HCT116 (cell line): ENCODE measurements at regions not wholly inside any gene's neighbourhood (a gene's known extent, or its start where the extent isn't known, plus 50 kb on each side); places are given as distances from the start of the nearest gene placed in this dataset.

ENCODE experiments used
- ATAC-seq: fragments of 200-7000 bp; cut with Tn5 transposase; 2 replicates; pipeline ENCODE4 v1.9.1; 2020; ENCODE audit warnings: mild to moderate bottlenecking, moderate library complexity
- BruUV-seq: library from RNA; stranded (reverse); fragments of 400-500 nt; replicated peaks from 2 replicates; lab custom pipeline; 2021; lab: Mats Ljungman, UMichigan
- CTCF ChIA-PET: fragments of 300-600 bp; sonication (Branson Sonifier 250); formaldehyde crosslinking; loops from one replicate; lab custom pipeline; 2021; ENCODE audit warnings: antibody characterized with exemption; lab: Charles Lee
- POLR2A ChIA-PET: fragments of 300-600, 350-600 bp; sonication (Branson Sonifier 250); formaldehyde crosslinking; loops from one replicate; lab custom pipeline; 2021; ENCODE audit warnings: antibody characterized with exemption; lab: Charles Lee
- RAD21 ChIA-PET, 2 experiments: fragments of 300-600 bp; sonication (Branson Sonifier 250); formaldehyde crosslinking; loops; one replicate each; lab custom pipeline; 2023; ENCODE audit warnings: low total read pairs in 2 of 2; ENCODE audit not compliant: uncharacterized antibody in 2 of 2, unreplicated experiment in 2 of 2, low non-redundant PET in 1 of 2; lab: Charles Lee
- DNase-seq: peaks from one replicate; pipeline ENCODE4 v3.0.0-alpha.2; 2010; ENCODE audit warnings: low read depth, low spot score
- H2AFZ ChIP-seq: fragments of 200-600 bp; shearing (Covaris generic), sonication (generic); 2 replicates; pipeline ENCODE4 v1.6.1; 2017; ENCODE audit warnings: low read depth, mixed run types, mixed read lengths, antibody characterized with exemption, low read length; ENCODE audit not compliant: poor library complexity, severe bottlenecking
- H3K27ac ChIP-seq: 2 replicates; pipeline ENCODE4 v1.5.1; 2012; ENCODE audit warnings: low read depth, low read length
- H3K27me3 ChIP-seq: fragments of 200-600 bp; sonication (generic); 2 replicates; pipeline ENCODE4 v1.6.1; 2016; ENCODE audit warnings: mixed run types, low read length, mixed read lengths; ENCODE audit not compliant: insufficient read depth
- H3K36me3 ChIP-seq, 2 experiments: fragments of 200-500 bp in 1 of 2; fragments of 200-600 bp in 1 of 2; sonication (Bioruptor generic) in 1 of 2; sonication (generic) in 1 of 2; 2 replicates each; pipeline versions ENCODE4 v1.5.1 to v1.6.1; 2014 to 2016; ENCODE audit warnings: low read length in 2 of 2, inconsistent platforms in 1 of 2, mixed read lengths in 1 of 2, mixed run types in 1 of 2; ENCODE audit not compliant: insufficient read depth in 2 of 2, control insufficient read depth in 1 of 2
- H3K4me1 ChIP-seq, 2 experiments: fragments of 200-600 bp in 1 of 2; sonication (generic) in 1 of 2; 2 replicates each; pipeline versions ENCODE4 v1.5.1 to v1.6.1; 2012 to 2017; ENCODE audit warnings: low read length in 2 of 2, inconsistent platforms in 1 of 2, mild to moderate bottlenecking in 1 of 2, mixed read lengths in 1 of 2, mixed run types in 1 of 2, moderate library complexity in 1 of 2; ENCODE audit not compliant: insufficient read depth in 2 of 2, control insufficient read depth in 1 of 2
- H3K4me2 ChIP-seq: fragments of 200-600 bp; sonication (generic); 2 replicates; pipeline ENCODE4 v1.6.1; 2017; ENCODE audit warnings: mixed run types, low read length, mixed read lengths
- H3K4me3 ChIP-seq, 2 experiments: fragments of 200-600 bp in 1 of 2; sonication (generic) in 1 of 2; replicated peaks in 1 of 2; 2 replicates each; pipeline ENCODE4 v1.5.1; 2011 to 2016; ENCODE audit warnings: low read length in 2 of 2, control low read depth in 1 of 2, low read depth in 1 of 2, mild to moderate bottlenecking in 1 of 2, mixed read lengths in 1 of 2, mixed run types in 1 of 2
- H3K79me2 ChIP-seq: fragments of 200-600 bp; sonication (generic); 2 replicates; pipeline ENCODE4 v1.6.1; 2017; ENCODE audit warnings: mild to moderate bottlenecking, mixed run types, low read length, moderate library complexity, mixed read lengths; ENCODE audit not compliant: insufficient read depth
- H3K9ac ChIP-seq: fragments of 200-600 bp; sonication (generic); 2 replicates; pipeline ENCODE4 v1.6.1; 2016; ENCODE audit warnings: low read length, mixed read lengths
- H3K9me2 ChIP-seq: fragments of 200-600 bp; sonication (generic), shearing (Covaris generic); 2 replicates; pipeline ENCODE4 v1.6.1; 2017; ENCODE audit warnings: mixed run types, mild to moderate bottlenecking, moderate library complexity; ENCODE audit not compliant: insufficient read depth
- H3K9me3 ChIP-seq, 2 experiments: fragments of 200-500 bp in 1 of 2; fragments of 200-600 bp in 1 of 2; sonication (Bioruptor generic) in 1 of 2; sonication (generic) in 1 of 2; 2 replicates each; pipeline ENCODE4 v1.6.1; 2014 to 2017; ENCODE audit warnings: low read length in 2 of 2, mixed read lengths in 2 of 2, inconsistent platforms in 1 of 2, low read depth in 1 of 2, mild to moderate bottlenecking in 1 of 2, mixed run types in 1 of 2, moderate library complexity in 1 of 2; ENCODE audit not compliant: control insufficient read depth in 1 of 2, insufficient read depth in 1 of 2
- H4K20me1 ChIP-seq: fragments of 200-600 bp; sonication (generic), shearing (Covaris generic); 2 replicates; pipeline ENCODE4 v1.6.1; 2017; ENCODE audit warnings: mixed run types, mild to moderate bottlenecking, moderate library complexity; ENCODE audit not compliant: insufficient read depth
- ATF3 ChIP-seq: IDR thresholded peaks from 2 replicates; pipeline ENCODE4 v1.6.1; 2012
- CBX3 ChIP-seq: IDR thresholded peaks from 2 replicates; pipeline ENCODE4 v1.6.1; 2012; ENCODE audit warnings: low read depth
- CTCF ChIP-seq, 3 experiments: fragments of 200-600 bp in 1 of 3; sonication (generic) in 1 of 3; IDR thresholded peaks in 2 of 3; conservative IDR thresholded peaks in 1 of 3; 2 replicates each; pipeline ENCODE4 v1.5.1; 2012 to 2017; ENCODE audit warnings: low read depth in 2 of 3, low read length in 2 of 3, antibody characterized with exemption in 1 of 3, borderline replicate concordance in 1 of 3, control low read depth in 1 of 3, mild to moderate bottlenecking in 1 of 3, mixed read lengths in 1 of 3, mixed run types in 1 of 3, moderate library complexity in 1 of 3; ENCODE audit not compliant: insufficient read depth in 1 of 3
- EGR1 ChIP-seq: IDR thresholded peaks from 2 replicates; pipeline ENCODE4 v1.6.1; 2012; ENCODE audit warnings: low read depth
- EZH2 ChIP-seq: fragments of 200-600 bp; sonication (generic); IDR thresholded peaks from 2 replicates; pipeline ENCODE4 v1.6.1; 2017; ENCODE audit warnings: antibody characterized with exemption, mixed run types
- EZH2phosphoT487 ChIP-seq: fragments of 200-600 bp; IDR thresholded peaks from 2 replicates; pipeline ENCODE4 v1.6.1; 2018; ENCODE audit warnings: antibody characterized with exemption, borderline replicate concordance
- FOSL1 ChIP-seq: IDR thresholded peaks from 2 replicates; pipeline ENCODE4 v1.6.1; 2012; ENCODE audit warnings: low read depth
- JUND ChIP-seq: IDR thresholded peaks from 2 replicates; pipeline ENCODE4 v1.6.1; 2012
- MAX ChIP-seq: IDR thresholded peaks from 2 replicates; pipeline ENCODE4 v1.6.1; 2012
- POLR2AphosphoS5 ChIP-seq: IDR thresholded peaks from 2 replicates; pipeline ENCODE4 v1.6.1; 2011; ENCODE audit warnings: mild to moderate bottlenecking, low read depth, low read length, moderate library complexity
- REST ChIP-seq: IDR thresholded peaks from 2 replicates; pipeline ENCODE4 v1.6.1; 2012; ENCODE audit warnings: low read depth
- SP1 ChIP-seq: IDR thresholded peaks from 2 replicates; pipeline ENCODE4 v1.6.1; 2012; ENCODE audit warnings: low read depth
- SRF ChIP-seq: IDR thresholded peaks from 2 replicates; pipeline ENCODE4 v1.6.1; 2012; ENCODE audit warnings: low read depth
- TCF7L2 ChIP-seq: IDR thresholded peaks from 2 replicates; pipeline ENCODE4 v1.7.0; 2011; ENCODE audit warnings: borderline replicate concordance, inconsistent platforms; ENCODE audit not compliant: insufficient read depth, insufficient read length; ENCODE audit errors: extremely low read depth
- ZFX ChIP-seq: fragments of 450-650 bp; IDR thresholded peaks from 2 replicates; pipeline ENCODE4 v1.6.1; 2017
- ZNF274 ChIP-seq: fragments of 200-500 bp; sonication (Bioruptor generic); IDR thresholded peaks from 2 replicates; pipeline ENCODE4 v1.6.1; 2014; ENCODE audit warnings: mild to moderate bottlenecking, low read depth, low read length, inconsistent platforms
- intact Hi-C: fragments of 100-400 bp; cut with micrococcal nuclease; formaldehyde crosslinking; loops from 2 replicates; pipeline ENCODE4 v1.10.0; 2022

GRCh38 chr18:77505499-77505898, 255.9 kb downstream of the GALR1 start:
- intact Hi-C loops, result no loop called here
- no peak overlapping the region for H3K27ac ChIP-seq
- TF ChIP-seq FOSL1 (no peak), CBX3 (no peak), EGR1 (no peak)
- CTCF ChIA-PET, result no interaction called here
- DNase-seq, result no peak
- no peaks in the 10 kb centered on the region for H3K4me1 ChIP-seq
- ATAC-seq, result no peak
- H3K9ac ChIP-seq, result no peak overlapping the region
- H2AFZ ChIP-seq, result no peak overlapping the region
- H3K4me2 ChIP-seq, result no peak overlapping the region
- H3K4me3 ChIP-seq, result no peak overlapping the region
- no peaks in the 10 kb centered on the region for H3K79me2 ChIP-seq
- RAD21 ChIA-PET, result no interaction called here
- H3K36me3 ChIP-seq, result no peaks in the 10 kb centered on the region
- H4K20me1 ChIP-seq, result no peaks in the 10 kb centered on the region
- no peaks in the 10 kb centered on the region for H3K27me3 ChIP-seq
- H3K9me2 ChIP-seq, result no peaks in the 10 kb centered on the region
- no peaks in the 10 kb centered on the region for H3K9me3 ChIP-seq
- POLR2A ChIA-PET, result no interaction called here
- no TSS peak for BruUV-seq

- Histone ChIP-seq H3K36me3 (no peaks in the 10 kb centered on the region), H3K27ac (no peak overlapping the region), H3K4me2 (no peak overlapping the region), H3K4me1 (no peaks in the 10 kb centered on the region), H2AFZ (no peak overlapping the region), H3K9me2 (no peaks in the 10 kb centered on the region), H3K9ac (no peak overlapping the region), H3K79me2 (no peaks in the 10 kb centered on the region), H3K9me3 (peaks cover 0 to 5% of the 10 kb centered on the region in 2 experiments; a peak in 1 of 4 replicates), H4K20me1 (no peaks in the 10 kb centered on the region), H3K27me3 (no peaks in the 10 kb centered on the region), H3K4me3 (no peak overlapping the region)
- ChIA-PET POLR2A (no interaction called here), RAD21 (no interaction called here), CTCF (no interaction called here)
- intact Hi-C loops, result no loop called here
- no TSS peak for BruUV-seq
- ATAC-seq (no peak), DNase-seq (no peak)
- TF ChIP-seq JUND, result no peak
- no peak for TF ChIP-seq ZNF274
- TF ChIP-seq EGR1, result no peak
- no peak for TF ChIP-seq SRF
- no peak for TF ChIP-seq CBX3
- no peak for TF ChIP-seq MAX
- no peak for TF ChIP-seq CTCF (IDR thresholded peaks at IDR 0.05 in 2 of 3, conservative IDR thresholded peaks at IDR 0.05 in 1 of 3; ENCODE audit: borderline replicate concordance in 1 of 3, insufficient read depth in 1 of 3, low read depth in 2 of 3, low read length in 2 of 3)
- TF ChIP-seq ATF3, result no peak
- TF ChIP-seq ZFX, result no peak
- no peak for TF ChIP-seq SP1
- no peak for TF ChIP-seq TCF7L2
- no peak for TF ChIP-seq REST
- no peak for TF ChIP-seq EZH2phosphoT487
- TF ChIP-seq EZH2, result no peak
- no peak for TF ChIP-seq POLR2AphosphoS5
These were observed 262.5 kb downstream of the GALR1 start for GRCh38 chr18:77512152-77512551.
